ENCODE measurements at regions not wholly inside any gene's neighbourhood (a gene's known extent, or its start where the extent isn't known, plus 50 kb on each side); places are given as distances from the start of the nearest gene placed in this dataset.

GRCh38 chr1:232250838-232251237, 379.1 kb downstream of the SIPA1L2 start:
- peaks cover under 1% of the 10 kb centered on the region; the same call in 1 of the 2 replicates for H3K36me3 Mint-ChIP-seq
- no peak overlapping the region for H3K27ac Mint-ChIP-seq
- ATAC-seq (no peak), DNase-seq (ENCODE audit: low spot score) (no peak)
- H3K4me3 Mint-ChIP-seq, result no peak overlapping the region
- TF ChIP-seq, protein P1, sequence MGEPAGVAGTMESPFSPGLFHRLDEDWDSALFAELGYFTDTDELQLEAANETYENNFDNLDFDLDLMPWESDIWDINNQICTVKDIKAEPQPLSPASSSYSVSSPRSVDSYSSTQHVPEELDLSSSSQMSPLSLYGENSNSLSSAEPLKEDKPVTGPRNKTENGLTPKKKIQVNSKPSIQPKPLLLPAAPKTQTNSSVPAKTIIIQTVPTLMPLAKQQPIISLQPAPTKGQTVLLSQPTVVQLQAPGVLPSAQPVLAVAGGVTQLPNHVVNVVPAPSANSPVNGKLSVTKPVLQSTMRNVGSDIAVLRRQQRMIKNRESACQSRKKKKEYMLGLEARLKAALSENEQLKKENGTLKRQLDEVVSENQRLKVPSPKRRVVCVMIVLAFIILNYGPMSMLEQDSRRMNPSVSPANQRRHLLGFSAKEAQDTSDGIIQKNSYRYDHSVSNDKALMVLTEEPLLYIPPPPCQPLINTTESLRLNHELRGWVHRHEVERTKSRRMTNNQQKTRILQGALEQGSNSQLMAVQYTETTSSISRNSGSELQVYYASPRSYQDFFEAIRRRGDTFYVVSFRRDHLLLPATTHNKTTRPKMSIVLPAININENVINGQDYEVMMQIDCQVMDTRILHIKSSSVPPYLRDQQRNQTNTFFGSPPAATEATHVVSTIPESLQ (CRISPR knock-in tag; IDR thresholded peaks at IDR 0.05), result no peak
- no peak for TF ChIP-seq CBFB (CRISPR knock-in tag; IDR thresholded peaks at IDR 0.05; ENCODE audit: low read depth)
- TF ChIP-seq, protein P2, sequence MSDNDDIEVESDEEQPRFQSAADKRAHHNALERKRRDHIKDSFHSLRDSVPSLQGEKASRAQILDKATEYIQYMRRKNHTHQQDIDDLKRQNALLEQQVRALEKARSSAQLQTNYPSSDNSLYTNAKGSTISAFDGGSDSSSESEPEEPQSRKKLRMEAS (CRISPR knock-in tag; IDR thresholded peaks at IDR 0.05), result no peak
- no peak for TF ChIP-seq ZNF232 (CRISPR knock-in tag; IDR thresholded peaks at IDR 0.05)
- TF ChIP-seq AR (CRISPR knock-in tag; IDR thresholded peaks at IDR 0.05), result no peak
- TF ChIP-seq MXD4 (CRISPR knock-in tag; IDR thresholded peaks at IDR 0.05; ENCODE audit: borderline replicate concordance), result no peak
- TF ChIP-seq, protein P3, sequence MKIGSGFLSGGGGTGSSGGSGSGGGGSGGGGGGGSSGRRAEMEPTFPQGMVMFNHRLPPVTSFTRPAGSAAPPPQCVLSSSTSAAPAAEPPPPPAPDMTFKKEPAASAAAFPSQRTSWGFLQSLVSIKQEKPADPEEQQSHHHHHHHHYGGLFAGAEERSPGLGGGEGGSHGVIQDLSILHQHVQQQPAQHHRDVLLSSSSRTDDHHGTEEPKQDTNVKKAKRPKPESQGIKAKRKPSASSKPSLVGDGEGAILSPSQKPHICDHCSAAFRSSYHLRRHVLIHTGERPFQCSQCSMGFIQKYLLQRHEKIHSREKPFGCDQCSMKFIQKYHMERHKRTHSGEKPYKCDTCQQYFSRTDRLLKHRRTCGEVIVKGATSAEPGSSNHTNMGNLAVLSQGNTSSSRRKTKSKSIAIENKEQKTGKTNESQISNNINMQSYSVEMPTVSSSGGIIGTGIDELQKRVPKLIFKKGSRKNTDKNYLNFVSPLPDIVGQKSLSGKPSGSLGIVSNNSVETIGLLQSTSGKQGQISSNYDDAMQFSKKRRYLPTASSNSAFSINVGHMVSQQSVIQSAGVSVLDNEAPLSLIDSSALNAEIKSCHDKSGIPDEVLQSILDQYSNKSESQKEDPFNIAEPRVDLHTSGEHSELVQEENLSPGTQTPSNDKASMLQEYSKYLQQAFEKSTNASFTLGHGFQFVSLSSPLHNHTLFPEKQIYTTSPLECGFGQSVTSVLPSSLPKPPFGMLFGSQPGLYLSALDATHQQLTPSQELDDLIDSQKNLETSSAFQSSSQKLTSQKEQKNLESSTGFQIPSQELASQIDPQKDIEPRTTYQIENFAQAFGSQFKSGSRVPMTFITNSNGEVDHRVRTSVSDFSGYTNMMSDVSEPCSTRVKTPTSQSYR (CRISPR knock-in tag; IDR thresholded peaks at IDR 0.05), result no peak
- TF ChIP-seq PREB (CRISPR knock-in tag; IDR thresholded peaks at IDR 0.05; ENCODE audit: borderline replicate concordance), result no peak
- CTCF ChIA-PET, result no interaction called here
- POLR2A ChIA-PET, result no interaction called here
- no peaks in the 10 kb centered on the region for H3K9me3 Mint-ChIP-seq
- H3K27me3 Mint-ChIP-seq (ENCODE audit: low read depth), result peaks cover 100% of the 10 kb centered on the region
- H3K4me1 Mint-ChIP-seq, result peaks cover 50% of the 10 kb centered on the region

DNA sequence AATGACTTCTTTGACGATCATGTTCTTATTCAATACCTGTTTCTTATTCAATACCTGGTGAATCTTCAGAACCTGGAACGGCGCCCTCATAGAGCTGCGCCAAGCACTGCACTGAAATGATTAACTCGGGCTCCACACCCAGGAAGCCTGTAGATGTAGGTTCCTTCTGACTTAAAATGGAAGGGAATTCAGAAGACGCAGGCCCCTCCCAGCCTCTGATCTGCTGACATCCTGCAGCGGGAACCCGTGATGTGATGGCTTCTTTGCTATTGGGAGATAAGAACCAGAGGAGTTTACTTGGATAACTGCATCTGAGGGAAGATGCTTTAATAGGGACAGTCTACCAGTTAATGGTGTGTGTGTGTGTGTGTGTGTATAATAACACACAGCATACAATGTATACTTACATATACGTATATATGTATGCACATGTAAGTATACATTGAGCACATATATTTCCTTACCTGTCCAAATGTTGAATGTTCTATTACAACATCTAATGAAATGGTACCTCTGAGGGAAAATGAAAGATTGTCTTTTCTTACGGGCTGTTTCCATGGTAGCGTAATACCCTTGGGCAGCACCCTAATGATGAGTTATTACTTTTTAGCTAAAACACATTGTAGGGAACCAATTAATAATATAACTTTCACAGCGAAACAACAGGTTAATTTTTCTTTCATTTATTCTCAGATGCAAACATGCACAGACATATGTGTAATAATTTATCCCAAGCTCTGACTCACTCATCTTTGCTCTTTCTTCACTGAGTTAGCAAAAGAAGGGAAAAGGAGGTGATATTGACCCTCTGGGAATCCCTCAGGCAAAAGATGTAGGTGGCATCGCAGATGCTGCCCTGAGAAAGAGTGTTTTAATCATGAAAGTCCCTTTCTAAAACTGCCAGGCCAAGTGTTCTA, 379.8 kb downstream of the SIPA1L2 start:
- no peak overlapping the region for H3K27ac Mint-ChIP-seq
- CTCF ChIA-PET, result interaction anchor here (0.6 to 1.7 kb wide), 2 partner anchors 24 to 267 kb away, joined by 4 read pairs; no protein-coding TSS in a partner anchor
- ATAC-seq (peak; percentile 72), DNase-seq (ENCODE audit: low spot score) (no peak)
- peak overlapping the region; percentile 9 for H3K4me3 Mint-ChIP-seq
- H3K4me1 Mint-ChIP-seq, result peaks cover 50% of the 10 kb centered on the region
- POLR2A ChIA-PET, result no interaction called here
- no peaks in the 10 kb centered on the region for H3K9me3 Mint-ChIP-seq
- no peaks in the 10 kb centered on the region; the same call in 1 of the 2 replicates for H3K36me3 Mint-ChIP-seq
- TF ChIP-seq TEAD1 (CRISPR knock-in tag; IDR thresholded peaks at IDR 0.05), result no peak
- TF ChIP-seq, protein P1 (CRISPR knock-in tag; IDR thresholded peaks at IDR 0.05), result no peak
- TF ChIP-seq, protein P2 (CRISPR knock-in tag; IDR thresholded peaks at IDR 0.05), result no peak
- TF ChIP-seq FOXP1 (CRISPR knock-in tag; IDR thresholded peaks at IDR 0.05; ENCODE audit: borderline replicate concordance), result no peak
- no peak for TF ChIP-seq GABPB1 (CRISPR knock-in tag; IDR thresholded peaks at IDR 0.05)
- TF ChIP-seq IRF2 (CRISPR knock-in tag; IDR thresholded peaks at IDR 0.05; ENCODE audit: borderline replicate concordance, low read depth), result no peak
- TF ChIP-seq ZNF232 (CRISPR knock-in tag; IDR thresholded peaks at IDR 0.05), result no peak
- TF ChIP-seq EMX1 (CRISPR knock-in tag; IDR thresholded peaks at IDR 0.05), result no peak
- no peak for TF ChIP-seq ESRRA (CRISPR knock-in tag; IDR thresholded peaks at IDR 0.05; ENCODE audit: borderline replicate concordance)
- H3K27me3 Mint-ChIP-seq (ENCODE audit: low read depth), result peaks cover 100% of the 10 kb centered on the region
